Left ventricle myocardium inferior (tissue), 1 donor: ENCODE measurements at regions not wholly inside any gene's neighbourhood (a gene's known extent, or its start where the extent isn't known, plus 50 kb on each side); places are given as distances from the start of the nearest gene placed in this dataset.

Experiments
- DNase-seq: peaks from one replicate; pipeline ENCODE4 v3.0.0-alpha.2; 2020
- H3K27ac ChIP-seq: fragments of 200-600 bp; replicated peaks from 2 replicates; pipeline ENCODE4 v1.8.0; 2021
- H3K27me3 ChIP-seq: fragments of 200-600 bp; 2 replicates; pipeline ENCODE4 v1.8.0; 2021; ENCODE audit warnings: low read depth
- H3K36me3 ChIP-seq: fragments of 200-600 bp; 2 replicates; pipeline ENCODE4 v1.8.0; 2021
- H3K4me1 ChIP-seq: fragments of 200-600 bp; 2 replicates; pipeline ENCODE4 v1.8.0; 2021
- H3K4me3 ChIP-seq: fragments of 200-600 bp; 2 replicates; pipeline ENCODE4 v1.8.0; 2021; ENCODE audit warnings: mild to moderate bottlenecking, moderate library complexity
- H3K9me3 ChIP-seq: fragments of 200-600 bp; replicated peaks from 2 replicates; pipeline ENCODE4 v1.8.0; 2021
- intact Hi-C: fragments of 100-400 bp; cut with micrococcal nuclease; formaldehyde crosslinking; loops from one replicate; pipeline ENCODE4 v1.11.0; 2022
- TF ChIP-seq, protein P1 (sequence below): fragments of 200-600 bp; IDR thresholded peaks from 2 replicates; pipeline ENCODE4 v1.8.0; 2021; ENCODE audit warnings: antibody characterized with exemption, mild to moderate bottlenecking, borderline replicate concordance
- donor health status: DM: no; HTN: yes; CAD: no; lungs with severe emphysema.

DNA sequence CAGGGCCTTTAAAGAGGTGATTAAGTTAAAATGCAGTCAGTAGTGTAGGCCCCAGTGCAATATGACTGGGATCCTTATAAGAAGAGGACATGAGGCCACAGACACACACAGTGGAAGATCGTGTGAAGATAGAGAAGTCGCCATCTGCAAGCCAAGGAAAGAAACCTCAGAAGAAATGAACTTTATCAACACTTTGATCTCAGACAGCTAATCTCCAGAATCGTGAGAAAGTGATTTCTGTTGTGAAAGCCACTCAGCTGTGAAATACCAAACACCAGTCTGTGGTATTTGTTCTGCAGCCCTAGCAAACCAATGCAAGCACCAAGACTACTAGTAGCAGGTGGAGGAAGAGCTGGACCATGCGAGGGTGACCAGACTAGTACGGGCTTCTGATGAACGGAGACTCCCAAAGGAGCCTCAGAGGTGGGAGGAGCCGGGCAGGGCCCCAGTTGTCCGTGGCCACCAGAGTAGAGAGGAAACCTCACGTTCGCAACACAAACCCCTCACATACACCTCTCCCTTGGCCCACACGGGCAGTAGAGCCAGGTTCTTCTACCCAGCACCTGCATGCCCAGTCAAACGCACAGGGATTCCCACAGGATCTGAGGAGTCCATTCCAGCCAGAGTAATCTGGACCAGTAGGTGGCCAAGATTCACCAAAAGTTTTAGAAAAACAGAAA, 243.0 kb downstream of the TTC8 start:
- H3K27ac ChIP-seq = no peak overlapping the region
- H3K27me3 ChIP-seq = peaks cover 8% of the 10 kb centered on the region
- no peak overlapping the region for H3K4me3 ChIP-seq
- H3K4me1 ChIP-seq = no peaks in the 10 kb centered on the region
- no peaks in the 10 kb centered on the region for H3K36me3 ChIP-seq
- intact Hi-C loops = no loop called here
- no peak for DNase-seq
- TF ChIP-seq, protein P1, sequence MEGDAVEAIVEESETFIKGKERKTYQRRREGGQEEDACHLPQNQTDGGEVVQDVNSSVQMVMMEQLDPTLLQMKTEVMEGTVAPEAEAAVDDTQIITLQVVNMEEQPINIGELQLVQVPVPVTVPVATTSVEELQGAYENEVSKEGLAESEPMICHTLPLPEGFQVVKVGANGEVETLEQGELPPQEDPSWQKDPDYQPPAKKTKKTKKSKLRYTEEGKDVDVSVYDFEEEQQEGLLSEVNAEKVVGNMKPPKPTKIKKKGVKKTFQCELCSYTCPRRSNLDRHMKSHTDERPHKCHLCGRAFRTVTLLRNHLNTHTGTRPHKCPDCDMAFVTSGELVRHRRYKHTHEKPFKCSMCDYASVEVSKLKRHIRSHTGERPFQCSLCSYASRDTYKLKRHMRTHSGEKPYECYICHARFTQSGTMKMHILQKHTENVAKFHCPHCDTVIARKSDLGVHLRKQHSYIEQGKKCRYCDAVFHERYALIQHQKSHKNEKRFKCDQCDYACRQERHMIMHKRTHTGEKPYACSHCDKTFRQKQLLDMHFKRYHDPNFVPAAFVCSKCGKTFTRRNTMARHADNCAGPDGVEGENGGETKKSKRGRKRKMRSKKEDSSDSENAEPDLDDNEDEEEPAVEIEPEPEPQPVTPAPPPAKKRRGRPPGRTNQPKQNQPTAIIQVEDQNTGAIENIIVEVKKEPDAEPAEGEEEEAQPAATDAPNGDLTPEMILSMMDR = no peak
- no peaks in the 10 kb centered on the region for H3K9me3 ChIP-seq

DNA sequence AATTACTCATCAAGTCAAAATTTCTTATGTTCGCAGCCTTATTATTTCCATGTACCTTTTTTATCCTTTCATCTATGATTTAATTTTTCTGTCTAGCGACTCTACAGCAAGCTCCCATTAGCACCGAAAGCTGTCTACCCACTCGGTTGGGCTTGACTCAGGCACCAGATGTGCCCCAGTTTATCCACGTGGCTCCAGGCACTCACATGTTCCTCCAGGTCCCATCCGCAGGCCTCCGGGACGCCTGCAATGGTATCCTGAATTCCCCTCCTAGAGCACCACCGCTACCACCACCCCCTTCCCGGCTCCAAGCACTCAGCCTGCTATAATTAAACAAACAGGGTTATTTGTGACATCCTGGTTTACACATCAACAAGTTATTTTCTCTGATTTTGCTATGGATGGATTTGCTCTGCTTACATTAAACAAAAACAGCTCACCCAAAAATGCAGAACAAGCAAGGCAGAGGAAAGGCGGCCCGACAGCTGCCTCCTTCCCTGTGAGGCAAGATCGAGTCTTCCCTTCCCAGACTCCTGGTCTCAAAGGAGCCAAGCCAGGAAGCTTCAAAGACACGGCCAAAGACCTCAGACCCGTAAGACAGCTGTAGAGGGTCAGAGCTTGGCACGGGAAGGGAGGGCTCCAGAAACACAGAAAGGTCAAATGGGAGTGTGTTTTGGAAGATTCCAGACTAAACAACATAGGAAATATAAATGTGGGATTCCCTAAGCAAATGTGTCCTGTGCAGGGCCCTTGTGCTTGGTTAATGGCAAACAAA, 253.8 kb downstream of the TTC8 start:
- H3K9me3 ChIP-seq = no peaks in the 10 kb centered on the region
- H3K4me1 ChIP-seq = no peaks in the 10 kb centered on the region
- H3K27me3 ChIP-seq = no peaks in the 10 kb centered on the region
- no peak for DNase-seq
- intact Hi-C loops = no loop called here
- H3K4me3 ChIP-seq = no peak overlapping the region
- H3K27ac ChIP-seq = no peak overlapping the region
- no peaks in the 10 kb centered on the region for H3K36me3 ChIP-seq
- TF ChIP-seq, protein P1 = no peak

DNA sequence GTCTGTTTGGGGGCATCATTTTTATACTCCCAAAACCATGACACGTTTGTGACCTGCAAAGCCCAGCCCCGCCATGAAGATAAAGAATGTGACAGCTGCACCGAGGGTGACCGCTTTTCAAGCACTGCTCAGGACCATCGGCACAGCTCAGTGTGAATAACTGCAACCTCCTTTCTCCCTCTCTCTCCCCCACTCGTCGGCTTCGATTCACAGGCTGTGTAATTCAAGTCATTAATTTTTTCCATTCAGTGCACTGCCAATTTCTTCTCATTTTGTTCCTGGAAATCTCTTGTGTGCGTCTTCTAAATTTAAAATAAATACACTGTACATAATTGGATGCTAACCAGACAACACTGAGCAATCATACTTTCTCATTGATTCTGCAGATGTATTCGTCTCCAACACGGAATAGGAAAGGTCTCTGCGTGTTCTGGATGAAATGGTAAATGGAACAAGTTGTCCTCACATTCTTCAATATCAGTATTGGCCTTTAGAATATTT, 260.8 kb downstream of the TTC8 start:
- intact Hi-C loops = no loop called here
- Histone ChIP-seq H3K27me3 (no peaks in the 10 kb centered on the region), H3K27ac (peak overlapping the region; percentile 25), H3K4me1 (peaks cover 19% of the 10 kb centered on the region), H3K9me3 (no peaks in the 10 kb centered on the region), H3K4me3 (no peak overlapping the region), H3K36me3 (no peaks in the 10 kb centered on the region)
- DNase-seq = no peak
- TF ChIP-seq, protein P1 = no peak

DNA sequence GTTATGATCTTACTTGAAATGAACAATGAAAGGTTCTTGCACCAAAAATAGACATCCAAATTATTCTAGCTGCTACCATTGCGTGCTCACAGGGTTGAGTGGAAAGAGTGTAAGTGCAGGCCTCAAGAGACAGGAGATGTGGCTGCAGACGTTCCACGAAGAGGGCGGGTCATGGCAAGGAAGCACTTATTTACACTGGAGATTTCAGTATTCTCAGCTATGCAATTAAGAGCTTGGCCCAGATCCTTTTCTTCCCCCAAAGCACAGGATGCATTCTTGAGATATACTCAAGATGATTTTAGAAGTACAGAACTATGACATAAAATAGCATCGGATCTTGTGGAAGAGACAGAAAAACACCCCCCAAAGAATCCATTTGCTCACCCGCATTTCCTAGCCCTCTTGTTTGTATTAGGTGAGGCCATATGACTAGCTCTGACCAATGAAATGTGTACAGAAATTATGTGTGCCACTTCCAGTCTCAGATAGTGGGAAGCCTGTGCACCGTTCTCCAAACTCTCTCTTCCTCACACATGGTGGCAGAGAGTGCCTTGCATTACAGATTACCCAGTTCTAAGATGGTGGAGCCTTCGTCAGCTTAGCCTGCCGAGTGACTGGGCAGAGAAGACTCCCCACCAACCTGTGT, 261.4 kb downstream of the TTC8 start:
- Histone ChIP-seq H3K27me3 (no peaks in the 10 kb centered on the region), H3K4me1 (peaks cover 19% of the 10 kb centered on the region), H3K36me3 (no peaks in the 10 kb centered on the region), H3K4me3 (no peak overlapping the region), H3K27ac (peak overlapping the region; percentile 25), H3K9me3 (no peaks in the 10 kb centered on the region)
- TF ChIP-seq, protein P1 = no peak
- peak; percentile 38 for DNase-seq
- intact Hi-C loops = no loop called here

DNA sequence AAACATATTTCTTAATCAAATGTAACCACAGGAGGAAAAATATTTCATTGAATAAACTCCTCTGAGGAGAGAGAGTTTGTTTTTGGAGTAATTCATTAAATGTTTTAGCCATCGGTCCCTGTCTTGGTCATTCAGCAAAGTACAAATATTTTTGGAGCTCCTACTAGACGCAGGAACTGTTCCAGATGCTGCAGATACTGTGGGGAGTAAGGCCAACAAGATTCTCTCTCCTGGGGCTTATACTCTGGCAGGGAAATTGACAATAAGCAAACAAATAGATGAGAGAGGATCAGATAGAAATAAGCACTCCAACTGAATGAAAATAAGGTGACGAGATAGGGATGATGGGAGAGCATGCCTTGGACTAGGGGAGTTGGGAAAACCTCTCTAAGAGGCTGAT, 264.1 kb downstream of the TTC8 start:
- Histone ChIP-seq H3K27me3 (no peaks in the 10 kb centered on the region), H3K4me1 (peaks cover 19% of the 10 kb centered on the region), H3K4me3 (no peak overlapping the region), H3K9me3 (peaks cover 7% of the 10 kb centered on the region), H3K27ac (no peak overlapping the region), H3K36me3 (no peaks in the 10 kb centered on the region)
- intact Hi-C loops = no loop called here
- TF ChIP-seq, protein P1 = no peak
- DNase-seq = no peak
